DMS79 (cell line): ENCODE measurements at regions not wholly inside any gene's neighbourhood (a gene's known extent, or its start where the extent isn't known, plus 50 kb on each side); places are given as distances from the start of the nearest gene placed in this dataset.
"Not testable (repeated sequence)": the region's sequence is repeated elsewhere in the genome, so short reads cannot be mapped to it uniquely, and the experiment has no call there.

Experiments
- DNase-seq: peaks from one replicate; lab custom pipeline; 2025; lab: John Stamatoyannopoulos, UW

GRCh38 chr2:138218397-138218796 lies 254.1 kb downstream of the HNMT start:
- DNase-seq, result no peak

DNA sequence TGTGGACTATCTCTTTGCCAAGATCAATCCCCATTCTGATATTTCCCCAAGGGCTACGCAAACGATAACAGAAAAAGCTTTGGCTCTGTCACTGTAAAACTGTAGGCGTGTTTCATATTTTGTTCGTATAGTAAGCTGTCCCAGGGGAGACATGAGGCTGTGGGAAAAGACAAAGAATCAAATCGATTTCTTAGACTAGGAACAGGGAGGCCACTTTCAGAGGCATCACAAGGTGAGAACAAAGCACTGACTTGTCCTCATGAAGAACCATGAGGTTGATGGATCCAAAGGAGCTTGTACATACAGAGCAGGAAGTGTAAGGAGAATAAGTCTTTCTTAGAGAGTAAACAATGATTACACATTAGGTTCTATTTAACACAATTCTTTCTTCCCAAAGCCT lies 255.7 kb downstream of the HNMT start:
- DNase-seq, result no peak

DNA sequence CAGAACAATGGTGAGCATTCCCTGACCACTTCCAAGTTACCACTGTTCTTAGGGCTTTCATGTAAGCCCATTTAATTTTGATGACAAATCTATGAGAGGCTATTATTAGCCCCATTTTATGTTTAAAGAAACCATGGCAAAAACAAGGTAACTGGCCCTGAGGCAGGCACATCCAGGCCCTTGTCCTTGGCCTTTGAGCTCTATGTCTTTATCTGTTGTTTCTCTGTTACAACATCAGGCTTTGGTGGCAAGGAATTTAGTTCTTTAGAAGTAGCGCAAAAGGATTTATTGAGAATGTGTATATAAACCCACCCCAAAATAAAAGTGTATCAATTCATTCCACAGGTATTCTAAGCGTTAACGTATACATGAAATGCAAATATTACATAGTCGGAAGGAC lies 257.1 kb downstream of the HNMT start:
- DNase-seq, result no peak

GRCh38 chr2:138223319-138223718 lies 259.0 kb downstream of the HNMT start:
- no peak for DNase-seq

DNA sequence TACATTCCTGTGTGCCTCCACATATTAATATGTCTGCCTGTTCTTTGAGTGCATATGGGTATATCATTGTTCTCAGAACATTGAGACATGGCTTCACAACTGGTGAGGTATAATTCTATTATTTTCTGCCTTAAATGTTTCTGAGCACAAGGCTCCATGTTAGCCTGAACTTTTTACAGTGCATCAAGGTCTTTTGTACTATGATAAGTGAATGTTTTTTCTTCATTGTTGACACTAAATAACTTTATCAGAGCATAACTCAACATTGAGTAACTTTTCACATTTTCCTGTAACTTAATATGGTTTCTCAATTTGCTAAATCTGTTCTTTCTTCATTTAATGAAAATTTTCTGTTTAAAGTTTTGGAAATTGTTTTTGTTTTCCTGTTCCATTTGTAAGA lies 262.9 kb downstream of the HNMT start:
- no peak for DNase-seq

DNA sequence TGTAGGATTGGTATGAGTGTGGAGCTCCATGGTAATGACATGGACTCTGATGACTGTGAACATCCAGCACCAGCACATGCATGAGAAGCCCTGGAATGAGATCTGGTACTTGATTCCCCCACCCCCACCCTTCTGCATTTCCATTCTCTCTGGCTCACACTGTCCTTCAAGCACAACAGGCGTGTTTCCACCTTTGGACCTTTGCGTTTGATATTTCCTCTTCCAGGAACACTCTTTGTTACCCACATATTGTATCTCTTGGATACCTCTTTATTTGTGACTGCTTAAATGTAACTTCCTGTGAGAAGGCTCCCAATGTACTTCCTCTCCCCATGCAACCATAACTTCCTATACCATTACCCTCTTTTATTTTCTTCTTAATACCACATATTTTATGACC lies 263.8 kb downstream of the HNMT start:
- DNase-seq, result no peak

- no peak for DNase-seq
Measured at GRCh38 chr2:138234265-138234664, 267.3 kb upstream of the SPOPL start.

- DNase-seq, result no peak
Measured at GRCh38 chr2:138235041-138235440, 266.5 kb upstream of the SPOPL start.

DNA sequence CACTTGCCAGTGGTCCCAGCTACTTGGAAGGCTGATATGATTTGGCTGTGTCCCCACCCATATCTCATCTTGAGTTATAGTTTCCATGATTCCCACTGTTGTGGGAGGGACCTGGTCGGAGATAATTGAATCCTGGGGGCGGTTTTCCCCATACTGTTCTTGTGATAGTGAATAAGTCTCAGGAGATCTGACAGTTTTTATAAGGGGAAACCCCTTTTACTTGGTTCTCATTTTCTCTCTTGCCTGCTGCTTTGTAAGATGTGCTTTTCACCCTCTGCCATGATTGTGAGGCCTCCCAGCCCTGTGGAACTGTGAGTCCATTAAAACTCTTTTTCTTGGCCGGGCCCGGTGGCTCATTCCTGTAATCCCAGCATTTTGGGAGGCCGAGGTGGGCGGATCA lies 265.4 kb upstream of the SPOPL start:
- DNase-seq, result no peak

- peak; percentile 53 for DNase-seq
Measured at GRCh38 chr2:138237667-138238384, 263.7 kb upstream of the SPOPL start.

- DNase-seq, result no peak
Measured at GRCh38 chr2:138238908-138239307, 262.7 kb upstream of the SPOPL start.

GRCh38 chr2:138239902-138240491 lies 261.6 kb upstream of the SPOPL start:
- DNase-seq, result no peak

- no peak for DNase-seq
Measured at GRCh38 chr2:138243372-138243771, 258.2 kb upstream of the SPOPL start.

DNA sequence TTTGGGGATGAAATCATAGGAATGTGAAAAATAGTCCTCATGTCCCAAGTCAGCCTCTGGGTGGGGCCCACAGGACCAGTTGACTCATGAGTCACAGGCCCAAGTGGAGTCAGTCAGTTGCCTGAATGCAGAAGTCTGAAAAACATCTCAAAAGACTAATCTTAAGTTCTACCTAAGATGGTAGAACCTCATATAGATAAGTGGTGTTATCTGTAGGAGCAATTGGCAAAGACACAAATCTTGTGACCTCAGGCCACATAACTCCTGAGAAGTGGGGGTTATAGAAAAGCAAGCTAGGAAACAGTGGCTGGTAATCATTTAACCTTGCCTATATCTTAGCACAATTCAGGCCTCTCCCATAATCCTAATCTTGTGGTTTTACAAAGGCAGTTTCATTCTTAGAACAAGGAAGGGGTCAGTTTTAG lies 257.1 kb upstream of the SPOPL start:
- DNase-seq, result no peak

DNA sequence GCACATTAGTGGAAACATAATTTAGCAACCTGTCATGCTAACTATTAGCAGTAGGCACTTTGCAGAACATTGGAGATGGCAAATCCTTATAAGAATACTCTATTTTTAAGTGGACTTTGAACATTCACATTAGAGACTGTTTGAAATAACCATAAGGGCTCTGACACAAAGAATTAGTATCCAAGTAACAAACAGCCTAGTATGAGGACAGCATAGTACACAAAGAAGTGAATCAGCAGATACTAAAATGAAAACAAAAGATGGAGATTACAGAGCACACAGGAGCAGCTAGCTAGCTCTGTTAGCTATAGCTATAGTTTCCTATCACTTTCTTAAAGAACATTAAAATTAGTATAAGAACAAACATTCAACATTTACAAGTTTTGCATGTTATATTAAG lies 256.3 kb upstream of the SPOPL start:
- DNase-seq, result no peak

GRCh38 chr2:138247302-138247701 lies 254.3 kb upstream of the SPOPL start:
- DNase-seq, result no peak

DNA sequence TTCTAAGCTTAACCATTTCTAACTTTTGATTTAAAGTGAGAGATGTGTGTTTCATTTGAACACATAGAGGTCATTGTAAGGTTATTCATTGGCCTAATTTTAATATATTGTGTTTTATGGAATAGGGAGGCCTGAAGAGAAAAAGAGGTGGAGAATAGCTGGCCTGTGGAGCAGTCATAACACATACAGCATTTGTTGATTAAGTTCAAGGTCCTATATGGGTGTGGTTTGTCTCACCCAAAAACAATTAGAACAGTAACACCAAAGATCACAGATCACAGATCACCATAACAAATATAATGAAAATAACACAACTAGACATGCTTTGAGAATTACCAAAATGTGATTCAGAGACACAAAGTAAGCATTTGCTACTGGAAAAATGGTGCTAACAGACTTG lies 252.4 kb upstream of the SPOPL start:
- DNase-seq, result no peak

- not testable (repeated sequence) for DNase-seq
Measured at GRCh38 chr2:138250843-138251320, 250.7 kb upstream of the SPOPL start.

DNA sequence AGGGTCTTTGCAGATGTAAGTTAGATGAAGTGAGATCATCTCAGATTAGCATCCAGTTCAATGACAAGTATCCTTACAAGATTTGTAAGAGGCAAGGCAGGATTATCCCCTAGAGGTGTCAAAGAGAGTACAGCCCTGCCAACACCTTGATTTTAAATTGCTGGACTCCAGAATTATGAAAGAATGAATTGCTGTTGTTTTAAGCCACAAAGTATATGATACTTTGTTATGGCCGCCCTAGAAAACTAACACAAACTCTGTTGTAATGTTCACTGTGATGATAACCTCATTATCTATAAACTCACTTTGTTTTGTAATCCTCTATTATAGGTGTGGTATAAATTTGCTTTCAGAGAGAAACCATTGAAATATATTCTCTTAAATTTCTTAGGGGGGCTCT lies 249.0 kb upstream of the SPOPL start:
- no peak for DNase-seq

- DNase-seq, result no peak
Measured at GRCh38 chr2:138255670-138256069, 245.9 kb upstream of the SPOPL start.

GRCh38 chr2:138267161-138267901 lies 234.2 kb upstream of the SPOPL start:
- no peak for DNase-seq

GRCh38 chr2:138267902-138268254 lies 233.7 kb upstream of the SPOPL start:
- no peak for DNase-seq

DNA sequence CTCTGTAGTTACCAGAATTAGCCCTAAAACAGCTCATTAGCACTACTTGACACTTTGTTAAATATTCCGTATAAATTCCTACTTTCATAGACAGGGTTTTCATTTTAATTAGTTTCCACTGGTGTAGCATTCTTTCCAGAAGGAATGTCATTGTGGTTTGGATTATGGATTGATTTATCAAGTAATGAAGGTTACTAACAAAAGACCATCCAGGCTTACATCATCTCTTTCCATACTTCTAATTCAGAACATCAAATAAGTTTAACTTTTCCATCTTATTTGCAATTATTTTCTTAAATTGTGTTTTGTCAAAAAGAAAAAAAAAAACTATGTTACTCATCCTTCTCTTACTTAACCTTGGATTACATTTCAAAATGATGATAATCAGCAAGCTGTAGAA lies 231.8 kb upstream of the SPOPL start:
- no peak for DNase-seq
